ENCODE measurements at regions not wholly inside any gene's neighbourhood (a gene's known extent, or its start where the extent isn't known, plus 50 kb on each side); places are given as distances from the start of the nearest gene placed in this dataset.

GRCh38 chr13:71067165-71067815, 799.7 kb downstream of the DACH1 start:
- DNase-seq, result no peak

- DNase-seq, result no peak
Measured at GRCh38 chr13:71056581-71056980, 810.4 kb downstream of the DACH1 start.

GRCh38 chr13:71055644-71056043, 811.4 kb downstream of the DACH1 start:
- DNase-seq, result no peak

- no peak for DNase-seq
Measured at GRCh38 chr13:71055047-71055446, 812.0 kb downstream of the DACH1 start.

- no peak for DNase-seq
Measured at GRCh38 chr13:71054358-71054757, 812.6 kb downstream of the DACH1 start.

- DNase-seq, result no peak
Measured at GRCh38 chr13:71051573-71051972, 815.4 kb downstream of the DACH1 start.

GRCh38 chr13:71046360-71047079, 820.5 kb downstream of the DACH1 start:
- DNase-seq, result no peak

GRCh38 chr13:71045101-71045500, 821.9 kb downstream of the DACH1 start:
- DNase-seq, result no peak

GRCh38 chr13:71039440-71039839, 827.6 kb downstream of the DACH1 start:
- no peak for DNase-seq

GRCh38 chr13:71034018-71034417, 833.0 kb downstream of the DACH1 start:
- no peak for DNase-seq

- no peak for DNase-seq
Measured at GRCh38 chr13:71033026-71033425, 834.0 kb downstream of the DACH1 start.

- no peak for DNase-seq
Measured at GRCh38 chr13:71030784-71031183, 836.2 kb downstream of the DACH1 start.

GRCh38 chr13:71028884-71029283, 838.1 kb downstream of the DACH1 start:
- DNase-seq, result no peak

GRCh38 chr13:71021825-71022422, 845.1 kb downstream of the DACH1 start:
- no peak for DNase-seq

GRCh38 chr13:71018995-71019394, 848.0 kb downstream of the DACH1 start:
- DNase-seq, result no peak

GRCh38 chr13:71018544-71018943, 848.5 kb downstream of the DACH1 start:
- no peak for DNase-seq

GRCh38 chr13:71017607-71018006, 849.4 kb downstream of the DACH1 start:
- no peak for DNase-seq

GRCh38 chr13:71015516-71015915, 851.5 kb downstream of the DACH1 start:
- DNase-seq, result no peak

- no peak for DNase-seq
Measured at GRCh38 chr13:71015021-71015420, 852.0 kb downstream of the DACH1 start.

- DNase-seq, result no peak
Measured at GRCh38 chr13:71005919-71006318, 861.1 kb downstream of the DACH1 start.

- DNase-seq, result no peak
Measured at GRCh38 chr13:70995338-70995737, 871.7 kb downstream of the DACH1 start.

GRCh38 chr13:70994191-70994590, 872.8 kb downstream of the DACH1 start:
- DNase-seq, result no peak

- no peak for DNase-seq
Measured at GRCh38 chr13:70987043-70987442, 878.8 kb upstream of the KLHL1 start.

- DNase-seq, result no peak
Measured at GRCh38 chr13:70985371-70985770, 877.1 kb upstream of the KLHL1 start.
